RPMI8226 (cell line): ENCODE measurements at regions not wholly inside any gene's neighbourhood (a gene's known extent, or its start where the extent isn't known, plus 50 kb on each side); places are given as distances from the start of the nearest gene placed in this dataset.

ENCODE experiments used
- DNase-seq: peaks from one replicate; pipeline ENCODE4 v3.0.0-alpha.2; 2015

- DNase-seq: no peak
Measured at GRCh38 chr16:86919578-86920305, 341.4 kb downstream of the FOXL1 start.

GRCh38 chr16:86921289-86921688 lies 342.9 kb downstream of the FOXL1 start:
- DNase-seq: no peak

- DNase-seq: no peak
Measured at GRCh38 chr16:86922311-86922710, 344.0 kb downstream of the FOXL1 start.

GRCh38 chr16:86923656-86924055 lies 345.3 kb downstream of the FOXL1 start:
- DNase-seq: no peak

- no peak for DNase-seq
Measured at GRCh38 chr16:86924537-86924936, 346.2 kb downstream of the FOXL1 start.

- no peak for DNase-seq
Measured at GRCh38 chr16:86925067-86925791, 346.9 kb downstream of the FOXL1 start.

GRCh38 chr16:86926181-86927094 lies 348.1 kb downstream of the FOXL1 start:
- DNase-seq: peak; percentile 7

GRCh38 chr16:86927699-86928098 lies 349.4 kb downstream of the FOXL1 start:
- DNase-seq: no peak

GRCh38 chr16:86928523-86929011 lies 350.2 kb downstream of the FOXL1 start:
- DNase-seq: no peak

- no peak for DNase-seq
Measured at GRCh38 chr16:86929057-86929871, 350.9 kb downstream of the FOXL1 start.

- DNase-seq: no peak
Measured at GRCh38 chr16:86930001-86930400, 351.7 kb downstream of the FOXL1 start.

GRCh38 chr16:86930663-86931373 lies 352.5 kb downstream of the FOXL1 start:
- no peak for DNase-seq

GRCh38 chr16:86931410-86931941 lies 353.1 kb downstream of the FOXL1 start:
- no peak for DNase-seq

GRCh38 chr16:86932130-86932982 lies 354.0 kb downstream of the FOXL1 start:
- DNase-seq: no peak

- DNase-seq: no peak
Measured at GRCh38 chr16:86934581-86935375, 356.4 kb downstream of the FOXL1 start.

- no peak for DNase-seq
Measured at GRCh38 chr16:86939609-86940008, 361.3 kb downstream of the FOXL1 start.

GRCh38 chr16:86941731-86942130 lies 363.4 kb downstream of the FOXL1 start:
- DNase-seq: no peak

- no peak for DNase-seq
Measured at GRCh38 chr16:86942151-86943051, 364.1 kb downstream of the FOXL1 start.
